ENCODE measurements at regions not wholly inside any gene's neighbourhood (a gene's known extent, or its start where the extent isn't known, plus 50 kb on each side); places are given as distances from the start of the nearest gene placed in this dataset.
A peak's percentile ranks its signal among the peaks of the same experiment; 100 is the strongest.

DNA sequence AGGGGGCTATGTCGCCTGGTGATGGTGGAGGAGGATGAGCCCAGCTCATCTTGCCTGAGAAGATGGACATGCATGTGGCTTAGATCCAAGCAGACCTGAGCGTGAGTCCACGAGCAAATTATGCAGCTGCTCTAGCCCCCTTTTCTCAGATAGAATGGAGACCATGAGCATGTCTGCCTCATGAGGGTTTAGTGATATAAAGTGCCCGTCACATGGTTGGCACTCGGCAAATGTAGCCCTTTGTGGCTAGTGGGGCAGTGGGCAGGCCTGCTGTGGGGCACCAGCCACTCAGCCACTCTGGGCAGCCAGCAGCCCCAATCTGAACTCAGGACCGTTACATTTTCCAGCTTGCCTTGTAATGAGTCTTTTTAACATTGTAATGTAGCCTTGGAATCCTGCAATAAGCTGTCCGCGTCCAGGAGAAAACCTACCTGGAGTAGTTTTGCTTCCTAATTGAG is 92.1 kb upstream of the HS6ST1 start:
- H3K4me1 ChIP-seq, result peaks cover 24 to 47% (median 39%) of the 10 kb centered on the region in 10 experiments
- TF ChIP-seq Cebpa-rat (IDR thresholded peaks at IDR 0.05), result no peak
- no peak overlapping the region for H3K4me2 ChIP-seq
- no peak overlapping the region for H3K9ac ChIP-seq
- no peak overlapping the region for H3K27ac ChIP-seq
- H3K27me3 ChIP-seq, result no peaks in the 10 kb centered on the region
- H4K20me1 ChIP-seq, result no peaks in the 10 kb centered on the region
- H3K9me3 ChIP-seq (replicated peaks in 1 of 11), result no peaks in the 10 kb centered on the region; a peak in 1 of 22 replicates
- no peaks in the 10 kb centered on the region for H3K36me3 ChIP-seq
- no peak overlapping the region for H3K4me3 ChIP-seq

DNA sequence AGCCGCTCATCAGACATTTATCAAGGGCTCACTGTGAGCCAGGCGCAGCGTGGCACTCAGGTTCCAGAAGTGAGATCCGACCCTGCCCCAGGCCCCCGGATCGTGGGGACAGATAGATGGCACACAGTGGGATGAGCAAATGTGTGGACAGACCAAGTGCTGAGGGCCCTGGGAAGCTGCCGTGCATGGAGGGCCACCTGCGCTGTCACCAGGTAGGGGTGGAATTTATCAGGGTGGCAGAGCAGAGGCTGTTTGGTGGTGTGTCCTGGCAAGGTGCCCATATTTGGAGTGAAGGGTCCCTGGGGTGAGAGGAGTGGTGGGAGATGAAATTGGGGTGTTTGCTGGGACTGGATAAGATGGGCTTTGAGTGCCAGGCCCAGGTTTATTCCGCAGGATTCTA is 92.8 kb upstream of the HS6ST1 start:
- H3K27me3 ChIP-seq, result no peaks in the 10 kb centered on the region
- H3K9ac ChIP-seq, result no peak overlapping the region
- no peak overlapping the region for H3K4me2 ChIP-seq
- peaks cover 24 to 47% (median 39%) of the 10 kb centered on the region in 10 experiments for H3K4me1 ChIP-seq
- H3K36me3 ChIP-seq, result no peaks in the 10 kb centered on the region
- no peaks in the 10 kb centered on the region for H4K20me1 ChIP-seq
- H3K9me3 ChIP-seq (replicated peaks in 1 of 11), result no peaks in the 10 kb centered on the region; a peak in 1 of 22 replicates
- TF ChIP-seq Cebpa-rat (IDR thresholded peaks at IDR 0.05), result no peak
- H3K4me3 ChIP-seq, result no peak overlapping the region
- H3K27ac ChIP-seq, result no peak overlapping the region

DNA sequence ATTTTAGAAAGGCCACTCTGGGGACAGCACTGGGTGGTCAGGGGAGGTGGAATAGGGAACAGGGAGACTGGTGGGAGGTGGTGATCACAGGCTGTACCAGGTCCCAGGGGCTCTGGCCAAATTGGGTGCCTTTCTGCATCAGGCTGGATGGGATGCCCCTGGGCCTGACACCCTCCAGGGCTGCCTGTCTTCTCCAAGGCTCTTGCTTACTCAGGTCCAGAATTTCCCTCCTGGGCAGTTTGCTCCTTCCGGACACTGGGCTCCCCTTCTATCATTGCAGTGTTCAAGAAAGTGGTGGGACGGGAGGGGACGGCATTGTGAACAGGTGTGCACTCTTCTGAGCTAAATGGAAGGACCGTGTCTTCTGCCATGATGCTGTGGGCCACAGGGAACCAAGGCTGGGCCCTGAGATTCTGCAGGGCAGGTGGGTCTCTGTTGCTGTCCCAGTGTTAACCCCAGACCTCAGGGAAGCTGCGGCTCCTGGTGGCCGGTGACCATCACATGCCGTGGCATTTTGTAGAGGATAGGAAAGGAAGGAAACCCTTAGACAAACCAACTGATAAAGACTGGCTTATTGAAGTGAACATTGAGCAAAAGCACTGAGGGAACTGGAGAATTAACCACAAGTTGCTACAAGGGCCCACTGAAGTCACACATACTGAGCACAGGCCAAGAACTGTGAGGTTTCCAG is 93.7 kb upstream of the HS6ST1 start:
- H4K20me1 ChIP-seq, result no peaks in the 10 kb centered on the region
- no peaks in the 10 kb centered on the region for H3K27me3 ChIP-seq
- H3K36me3 ChIP-seq, result no peaks in the 10 kb centered on the region
- H3K4me1 ChIP-seq, result peaks cover 24 to 53% (median 39%) of the 10 kb centered on the region in 10 experiments
- TF ChIP-seq Cebpa-rat (IDR thresholded peaks at IDR 0.05), result no peak
- H3K9ac ChIP-seq, result no peak overlapping the region
- no peak overlapping the region for H3K27ac ChIP-seq
- H3K4me2 ChIP-seq, result peak overlapping the region in 8 of 11 experiments; percentile 34 to 83 (median 66); a peak in 16 of 22 replicates
- H3K9me3 ChIP-seq (replicated peaks in 1 of 11), result no peaks in the 10 kb centered on the region; a peak in 1 of 22 replicates
- no peak overlapping the region for H3K4me3 ChIP-seq

DNA sequence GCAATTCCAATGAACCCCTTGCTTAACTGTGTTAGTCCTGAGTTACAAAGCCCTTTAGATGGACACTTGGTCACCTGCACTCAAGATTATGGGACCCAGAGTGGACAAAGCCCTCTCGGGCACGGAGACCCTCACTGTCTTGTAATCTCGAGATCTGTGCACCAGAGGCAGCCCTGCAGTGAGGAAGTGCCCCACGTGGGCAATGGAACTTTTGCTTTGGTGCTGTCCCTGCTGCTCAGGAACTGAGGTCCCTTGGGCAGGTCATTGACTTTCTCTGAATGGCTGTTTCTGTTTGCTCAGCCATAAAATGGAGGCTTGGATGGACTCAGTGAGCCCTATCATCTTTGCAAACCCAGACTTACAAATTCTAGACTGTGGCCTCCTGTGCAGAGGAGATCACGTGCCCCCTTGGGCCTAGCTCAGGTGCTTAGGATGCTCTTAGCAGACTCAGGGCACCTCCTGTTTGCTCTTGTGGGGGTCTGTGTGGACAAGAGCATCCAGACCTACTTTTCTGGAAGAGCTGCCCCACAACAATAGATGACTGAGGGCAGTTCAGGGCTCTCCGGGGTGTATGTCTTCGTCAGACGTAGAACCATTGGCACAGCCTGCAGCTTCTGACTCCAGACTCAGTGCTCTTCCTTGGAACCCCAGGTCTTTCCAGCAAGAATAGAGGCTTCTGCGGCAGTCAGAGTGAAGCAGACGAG is 94.5 kb upstream of the HS6ST1 start:
- Histone ChIP-seq H3K4me1 (peaks cover 21 to 50% (median 36%) of the 10 kb centered on the region in 10 experiments), H3K4me3 (no peak overlapping the region), H3K9ac (no peak overlapping the region), H3K9me3 (replicated peaks in 1 of 11) (no peaks in the 10 kb centered on the region; a peak in 1 of 22 replicates), H3K36me3 (no peaks in the 10 kb centered on the region), H4K20me1 (no peaks in the 10 kb centered on the region), H3K4me2 (peak overlapping the region in 8 of 11 experiments; percentile 34 to 83 (median 66); a peak in 16 of 22 replicates), H3K27ac (no peak overlapping the region), H3K27me3 (no peaks in the 10 kb centered on the region)
- no peak for TF ChIP-seq Cebpa-rat (IDR thresholded peaks at IDR 0.05)

DNA sequence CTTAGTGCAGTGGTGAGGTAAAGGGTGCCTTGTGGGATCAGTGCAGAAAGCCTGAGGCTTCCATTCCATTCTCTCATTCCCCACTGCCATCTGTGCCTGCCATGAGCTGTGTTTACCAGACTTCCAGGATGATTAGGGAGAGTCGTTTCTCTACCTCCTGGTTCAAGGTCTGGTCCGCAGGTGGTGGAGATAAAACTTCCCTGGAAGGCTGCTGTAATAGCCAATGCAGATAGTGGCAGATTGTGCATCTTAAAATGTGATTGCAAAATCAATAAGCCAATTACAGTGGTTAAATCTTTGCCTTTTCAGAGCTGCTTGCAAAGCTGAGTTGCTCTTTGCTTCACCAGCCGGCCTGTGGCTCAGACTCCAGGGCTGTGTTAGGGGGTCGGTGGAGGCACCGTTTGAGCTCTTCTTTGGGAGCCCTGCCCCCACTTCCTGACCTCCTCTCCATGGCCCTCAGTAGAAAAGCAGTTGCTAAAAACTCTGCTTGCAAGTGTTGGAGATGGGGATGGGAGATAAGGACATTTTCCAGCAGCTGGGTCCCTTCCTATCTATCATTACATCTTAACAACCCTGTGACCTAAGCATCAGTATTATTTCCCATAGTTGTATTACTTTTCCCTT is 95.2 kb upstream of the HS6ST1 start:
- Histone ChIP-seq H3K4me2 (peak overlapping the region in 8 of 11 experiments; percentile 34 to 83 (median 66); a peak in 15 of 22 replicates), H3K36me3 (no peaks in the 10 kb centered on the region), H3K4me3 (no peak overlapping the region), H3K4me1 (peaks cover 15 to 43% (median 30%) of the 10 kb centered on the region in 10 experiments), H3K9me3 (replicated peaks in 1 of 11) (peaks cover 0 to 2% (median 0%) of the 10 kb centered on the region in 11 experiments; a peak in 4 of 22 replicates), H4K20me1 (no peaks in the 10 kb centered on the region), H3K27me3 (no peaks in the 10 kb centered on the region), H3K9ac (no peak overlapping the region), H3K27ac (no peak overlapping the region)
- TF ChIP-seq Cebpa-rat (IDR thresholded peaks at IDR 0.05), result peak in 1 of 11 experiments; percentile 30; a peak in 1 of 22 replicates

DNA sequence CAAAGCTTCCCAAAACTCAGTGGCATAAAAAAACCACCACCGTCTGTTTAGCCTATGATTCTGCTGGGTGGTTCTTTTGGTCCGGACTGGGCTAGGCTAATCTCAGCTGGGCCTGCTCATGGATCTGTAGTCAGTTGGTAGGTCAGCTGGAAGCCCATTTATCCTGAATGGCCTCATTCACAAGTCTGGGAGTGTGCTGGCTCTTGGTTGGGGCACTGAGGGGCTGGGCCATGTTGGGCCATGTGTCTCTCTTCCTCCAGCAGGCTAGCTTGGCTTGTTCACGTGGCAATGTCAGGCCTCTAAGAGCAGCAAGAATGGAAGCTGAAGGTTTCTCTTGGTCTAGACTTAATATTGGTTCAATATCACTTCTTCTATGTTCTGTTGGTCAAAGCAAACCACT is 95.7 kb upstream of the HS6ST1 start:
- no peak for TF ChIP-seq Cebpa-rat (IDR thresholded peaks at IDR 0.05)
- H3K9ac ChIP-seq, result no peak overlapping the region
- no peak overlapping the region for H3K27ac ChIP-seq

DNA sequence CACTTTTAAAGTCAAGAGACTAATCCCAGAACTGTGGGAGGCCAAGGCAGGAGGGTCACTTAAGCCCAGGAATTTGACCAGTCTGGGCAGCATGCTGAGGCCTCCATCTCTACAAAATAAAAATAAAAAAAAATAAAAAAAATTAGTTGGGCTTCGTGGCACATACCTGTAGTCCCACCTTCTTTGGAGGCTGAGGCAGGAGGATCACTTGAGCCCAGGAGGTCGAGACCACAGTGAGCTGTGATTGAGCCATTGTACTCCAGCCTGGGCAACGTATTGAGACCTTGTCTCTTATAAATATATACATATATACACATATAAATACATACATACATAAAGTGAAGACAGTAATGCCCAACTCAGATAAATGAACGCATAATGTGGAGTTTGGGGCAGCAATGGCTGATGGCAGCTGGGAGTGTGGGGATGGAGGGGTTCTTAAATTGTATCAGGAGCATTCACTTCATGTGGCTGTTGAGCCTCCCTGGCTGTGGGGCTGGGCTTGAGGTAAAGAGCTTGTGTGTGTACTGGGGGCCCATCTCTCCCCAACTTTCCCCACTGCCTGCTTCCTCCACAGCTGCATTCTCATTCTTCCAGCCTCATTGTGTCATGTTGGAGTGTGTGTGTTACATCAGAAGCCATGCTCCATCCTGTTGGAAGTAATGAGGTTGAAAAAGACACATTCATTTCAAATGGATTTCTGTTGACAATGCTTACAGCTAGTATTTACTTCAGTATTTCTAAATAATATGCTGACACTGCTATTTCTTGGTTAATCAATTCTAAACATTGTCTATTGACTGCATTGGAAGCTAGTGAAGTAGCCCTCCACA is 96.5 kb upstream of the HS6ST1 start:
- H3K9ac ChIP-seq, result no peak overlapping the region
- TF ChIP-seq Cebpa-rat (IDR thresholded peaks at IDR 0.05), result no peak
- no peaks in the 10 kb centered on the region for H4K20me1 ChIP-seq
- peaks cover 1 to 37% (median 21%) of the 10 kb centered on the region in 10 experiments; a peak in 19 of 20 replicates for H3K4me1 ChIP-seq
- no peak overlapping the region for H3K27ac ChIP-seq
- H3K4me2 ChIP-seq, result no peak overlapping the region
- no peaks in the 10 kb centered on the region for H3K27me3 ChIP-seq
- H3K36me3 ChIP-seq, result no peaks in the 10 kb centered on the region
- H3K9me3 ChIP-seq (replicated peaks in 1 of 11), result peaks cover 6 to 16% (median 11%) of the 10 kb centered on the region in 11 experiments
- H3K4me3 ChIP-seq, result no peak overlapping the region

More for the DNA sequence above, 95.7 kb upstream of the HS6ST1 start:
- H3K4me1 ChIP-seq, result peaks cover 9 to 38% (median 25%) of the 10 kb centered on the region in 10 experiments
- H3K27me3 ChIP-seq, result no peaks in the 10 kb centered on the region
- peak overlapping the region in 6 of 11 experiments; percentile 44 to 83 (median 72); a peak in 10 of 22 replicates for H3K4me2 ChIP-seq
- peaks cover 3 to 7% (median 3%) of the 10 kb centered on the region in 11 experiments; a peak in 20 of 22 replicates for H3K9me3 ChIP-seq (replicated peaks in 1 of 11)
- H4K20me1 ChIP-seq, result no peaks in the 10 kb centered on the region
- H3K36me3 ChIP-seq, result no peaks in the 10 kb centered on the region
- H3K4me3 ChIP-seq, result no peak overlapping the region

DNA sequence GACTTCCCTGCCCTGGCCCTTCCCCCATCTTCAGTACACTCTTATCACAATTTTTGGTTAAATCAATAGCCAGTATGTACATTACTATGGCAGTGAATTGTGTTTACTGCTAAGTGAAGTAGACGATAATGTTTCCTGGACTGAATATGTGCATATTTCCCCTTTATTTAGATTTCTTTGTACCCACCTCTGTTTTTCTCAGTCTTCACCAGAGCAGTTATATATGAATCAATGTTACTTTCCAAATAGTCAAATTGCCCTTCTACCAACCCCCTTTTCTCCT is 97.1 kb upstream of the HS6ST1 start:
- H3K4me2 ChIP-seq, result no peak overlapping the region
- TF ChIP-seq Cebpa-rat (IDR thresholded peaks at IDR 0.05), result no peak
- H3K27me3 ChIP-seq, result no peaks in the 10 kb centered on the region
- no peaks in the 10 kb centered on the region for H3K36me3 ChIP-seq
- H3K4me1 ChIP-seq, result peaks cover 0 to 43% (median 23%) of the 10 kb centered on the region in 10 experiments; a peak in 14 of 20 replicates
- no peak overlapping the region for H3K27ac ChIP-seq
- no peaks in the 10 kb centered on the region for H4K20me1 ChIP-seq
- H3K9ac ChIP-seq, result no peak overlapping the region
- no peak overlapping the region for H3K4me3 ChIP-seq
- H3K9me3 ChIP-seq (replicated peaks in 1 of 11), result peaks cover 6 to 21% (median 15%) of the 10 kb centered on the region in 11 experiments

Measured in BLaER1 treated with 17β-estradiol and CSF1 and Interleukin-3, amounts not matched to agents 10 nM and 100 nM (cell line).